SJSA1 (cell line): ENCODE measurements at regions not wholly inside any gene's neighbourhood (a gene's known extent, or its start where the extent isn't known, plus 50 kb on each side); places are given as distances from the start of the nearest gene placed in this dataset.

ENCODE experiments used
- DNase-seq, 2 experiments: peaks; one replicate each; pipeline ENCODE4 v3.0.0-alpha.2; 2015 to 2020; ENCODE audit warnings: low spot score in 2 of 2, low read depth in 1 of 2
- H3K27ac ChIP-seq: fragments of 250-450 bp; sonication (Bioruptor Pico); 2 replicates; pipeline ENCODE4 v1.5.1; 2020; ENCODE audit warnings: mild to moderate bottlenecking, moderate library complexity
- H3K27me3 ChIP-seq: fragments of 250-450 bp; sonication (Bioruptor Pico); replicated peaks from 2 replicates; pipeline ENCODE4 v1.5.1; 2020; ENCODE audit warnings: mild to moderate bottlenecking, moderate library complexity
- H3K36me3 ChIP-seq: fragments of 250-450 bp; sonication (Bioruptor Pico); 2 replicates; pipeline ENCODE4 v1.5.1; 2020; ENCODE audit warnings: mild to moderate bottlenecking
- H3K4me1 ChIP-seq: fragments of 250-450 bp; sonication (Bioruptor Pico); replicated peaks from 2 replicates; pipeline ENCODE4 v1.6.1; 2021; ENCODE audit warnings: mild to moderate bottlenecking
- H3K4me3 ChIP-seq: fragments of 250-450 bp; sonication (Bioruptor Pico); 2 replicates; pipeline ENCODE4 v1.5.1; 2020; ENCODE audit warnings: mild to moderate bottlenecking
- H3K9me3 ChIP-seq: fragments of 250-450 bp; sonication (Bioruptor Pico); replicated peaks from 2 replicates; pipeline ENCODE4 v1.5.1; 2020; ENCODE audit warnings: mild to moderate bottlenecking

DNA sequence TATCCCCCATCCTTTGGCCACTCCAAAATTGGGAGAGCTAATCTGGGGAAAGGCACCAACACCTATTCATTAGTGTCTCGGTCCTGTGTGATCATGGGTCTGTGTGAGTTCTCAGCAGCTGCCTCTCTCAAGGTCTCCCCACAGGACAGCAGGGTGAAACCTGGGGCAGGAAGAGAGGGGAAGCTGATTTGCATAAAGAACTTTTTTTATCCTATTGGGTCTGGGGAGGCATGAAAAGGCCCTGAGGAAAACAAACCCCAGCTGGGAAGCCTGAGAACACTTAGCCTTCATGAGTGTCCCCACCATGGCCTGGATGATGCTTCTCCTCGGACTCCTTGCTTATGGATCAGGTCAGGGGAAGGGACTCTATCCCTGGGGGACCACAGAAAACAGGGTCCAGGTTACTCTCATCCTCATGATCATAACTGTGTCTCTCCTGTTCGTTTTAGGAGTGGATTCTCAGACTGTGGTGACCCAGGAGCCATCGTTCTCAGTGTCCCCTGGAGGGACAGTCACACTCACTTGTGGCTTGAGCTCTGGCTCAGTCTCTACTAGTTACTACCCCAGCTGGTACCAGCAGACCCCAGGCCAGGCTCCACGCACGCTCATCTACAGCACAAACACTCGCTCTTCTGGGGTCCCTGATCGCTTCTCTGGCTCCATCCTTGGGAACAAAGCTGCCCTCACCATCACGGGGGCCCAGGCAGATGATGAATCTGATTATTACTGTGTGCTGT is 116.0 kb upstream of the TOP3B start:
- Histone ChIP-seq H3K4me3 (no peak overlapping the region), H3K9me3 (no peaks in the 10 kb centered on the region), H3K27me3 (peaks cover 50% of the 10 kb centered on the region), H3K36me3 (no peaks in the 10 kb centered on the region), H3K27ac (no peak overlapping the region), H3K4me1 (no peaks in the 10 kb centered on the region)
- DNase-seq: no peak

DNA sequence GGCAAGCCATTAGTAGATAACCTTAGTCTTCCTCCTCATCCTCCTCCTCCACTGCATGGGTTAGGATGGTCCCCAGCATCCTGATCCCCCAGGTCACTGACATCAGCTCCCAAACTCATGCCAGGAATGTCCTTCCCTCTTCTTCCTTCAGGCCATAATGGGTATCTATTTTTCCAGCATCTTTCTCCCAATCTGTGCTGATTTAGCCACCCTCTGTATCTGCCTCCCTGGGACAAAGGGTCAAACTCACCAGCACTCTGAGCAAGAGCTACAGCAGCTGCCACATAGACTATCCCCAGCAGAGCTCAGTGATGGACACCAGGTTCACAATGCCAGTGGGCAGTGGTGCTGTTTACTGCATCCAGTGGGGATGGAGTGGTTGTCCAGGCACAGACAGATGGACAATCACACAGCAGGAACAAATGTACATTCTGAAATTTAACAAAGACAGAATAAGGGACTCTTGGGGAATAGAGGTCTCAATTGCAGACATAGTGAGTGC is 115.2 kb upstream of the TOP3B start:
- no peaks in the 10 kb centered on the region for H3K36me3 ChIP-seq
- no peak for DNase-seq

DNA sequence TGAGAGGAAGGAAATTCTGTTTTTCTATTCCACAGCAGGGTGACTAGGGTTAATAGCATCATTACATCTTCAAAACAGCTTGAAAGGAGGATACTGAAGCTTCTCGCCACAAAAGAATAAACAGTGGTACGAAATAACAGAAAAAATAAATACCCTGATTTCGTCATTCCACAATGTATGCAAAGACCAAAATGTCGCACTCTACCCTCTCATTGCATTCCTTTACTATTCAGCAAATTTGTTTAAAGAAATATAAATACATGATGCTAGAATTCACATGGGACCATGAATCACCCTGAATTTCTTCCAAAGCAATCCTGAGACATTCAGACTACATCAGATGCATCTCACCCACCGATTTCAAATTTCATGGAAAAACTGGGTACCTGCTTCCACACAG is 112.3 kb upstream of the TOP3B start:
- Histone ChIP-seq H3K27me3 (peaks cover 64% of the 10 kb centered on the region), H3K36me3 (no peaks in the 10 kb centered on the region)
- DNase-seq: no peak

More for the DNA sequence above, 115.2 kb upstream of the TOP3B start:
- Histone ChIP-seq H3K27me3 (peaks cover 54% of the 10 kb centered on the region), H3K4me1 (no peaks in the 10 kb centered on the region), H3K4me3 (no peak overlapping the region), H3K9me3 (no peaks in the 10 kb centered on the region), H3K27ac (no peak overlapping the region)

DNA sequence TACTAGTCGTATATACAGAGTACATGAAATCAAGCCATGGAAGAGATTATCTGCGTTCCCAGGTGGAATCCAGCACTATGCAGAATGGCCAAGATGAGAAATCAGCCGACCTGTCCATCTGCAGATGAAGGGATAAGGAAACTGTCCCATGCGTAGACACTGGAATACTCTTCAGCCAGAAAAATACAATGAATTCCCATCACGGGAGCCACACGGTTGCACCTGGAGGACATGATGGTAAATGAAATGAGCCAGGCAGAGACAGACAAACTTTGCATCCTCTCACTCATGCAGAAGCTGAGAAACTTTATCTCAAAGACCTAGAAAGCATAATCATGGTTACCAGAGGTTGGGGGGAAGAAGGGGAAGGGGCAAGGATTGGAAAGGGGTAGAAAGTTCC is 111.9 kb upstream of the TOP3B start:
- Histone ChIP-seq H3K27me3 (peaks cover 68% of the 10 kb centered on the region), H3K9me3 (no peaks in the 10 kb centered on the region), H3K4me3 (no peak overlapping the region), H3K4me1 (no peaks in the 10 kb centered on the region), H3K36me3 (no peaks in the 10 kb centered on the region), H3K27ac (no peak overlapping the region)
- DNase-seq: no peak

More for the DNA sequence above, 112.3 kb upstream of the TOP3B start:
- Histone ChIP-seq H3K9me3 (no peaks in the 10 kb centered on the region), H3K4me1 (no peaks in the 10 kb centered on the region), H3K27ac (no peak overlapping the region), H3K4me3 (no peak overlapping the region)

DNA sequence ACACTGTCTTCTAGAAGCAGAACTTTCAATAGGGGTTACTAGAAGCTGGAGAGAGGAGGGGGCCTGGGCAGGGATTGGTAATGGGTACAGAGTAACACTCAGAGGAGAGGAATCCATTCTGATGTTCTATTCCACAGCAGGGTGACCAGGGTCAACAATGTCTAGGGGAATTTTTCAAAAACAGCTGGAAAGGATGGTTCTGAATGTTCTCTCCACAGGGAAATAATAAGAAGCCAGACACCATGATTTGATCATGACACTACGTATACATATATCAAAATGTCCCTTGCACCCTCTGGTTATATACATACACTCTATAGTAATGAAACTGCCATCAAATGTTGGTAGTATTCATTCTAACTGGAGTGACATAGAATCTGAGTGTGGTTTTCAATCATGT is 111.2 kb upstream of the TOP3B start:
- no peak overlapping the region for H3K27ac ChIP-seq
- H3K27me3 ChIP-seq: peaks cover 73% of the 10 kb centered on the region
- H3K9me3 ChIP-seq: no peaks in the 10 kb centered on the region
- H3K36me3 ChIP-seq: no peaks in the 10 kb centered on the region
- DNase-seq: no peak
- H3K4me3 ChIP-seq: no peak overlapping the region
- no peaks in the 10 kb centered on the region for H3K4me1 ChIP-seq

DNA sequence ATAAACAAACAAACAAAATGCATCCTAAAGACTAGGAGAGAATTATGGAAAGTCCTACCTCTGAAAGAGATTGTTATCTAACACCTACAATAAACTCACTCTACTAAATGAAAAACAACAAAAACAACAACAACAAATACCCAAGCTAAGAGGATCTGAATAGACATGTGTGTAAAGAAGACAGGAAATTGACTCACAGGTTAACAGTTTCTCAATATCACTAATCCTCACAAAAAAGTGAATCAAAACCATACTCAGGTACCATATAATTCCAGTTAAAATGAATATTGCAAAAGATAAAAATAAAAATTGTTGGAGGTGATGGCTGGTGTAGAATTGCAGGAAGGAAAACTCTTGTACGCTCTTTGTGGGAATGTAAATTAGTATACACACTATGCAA is 110.4 kb upstream of the TOP3B start:
- Histone ChIP-seq H3K36me3 (no peaks in the 10 kb centered on the region), H3K27me3 (peaks cover 76% of the 10 kb centered on the region), H3K4me1 (no peaks in the 10 kb centered on the region), H3K4me3 (no peak overlapping the region), H3K9me3 (no peaks in the 10 kb centered on the region), H3K27ac (no peak overlapping the region)
- DNase-seq: no peak

DNA sequence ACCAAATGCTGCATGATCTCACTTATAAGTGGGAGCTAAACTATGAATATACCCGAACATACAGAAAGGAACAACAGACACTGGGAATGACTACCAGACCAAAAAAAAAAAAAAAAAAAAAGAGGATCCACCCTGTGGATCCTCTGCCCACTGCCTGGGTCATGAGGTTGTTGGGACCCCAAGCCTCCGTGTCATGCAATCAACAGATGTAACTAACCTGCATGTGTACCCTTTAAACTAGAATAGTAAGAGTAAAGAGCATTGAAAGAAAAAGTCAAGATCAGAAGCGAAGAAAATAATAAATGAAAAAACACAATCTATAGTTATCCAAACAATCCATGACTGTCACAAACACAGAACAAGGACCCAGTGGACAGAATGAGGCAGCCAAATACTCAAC is 109.5 kb upstream of the TOP3B start:
- Histone ChIP-seq H3K9me3 (no peaks in the 10 kb centered on the region), H3K27me3 (peaks cover 68% of the 10 kb centered on the region)
- no peak for DNase-seq

DNA sequence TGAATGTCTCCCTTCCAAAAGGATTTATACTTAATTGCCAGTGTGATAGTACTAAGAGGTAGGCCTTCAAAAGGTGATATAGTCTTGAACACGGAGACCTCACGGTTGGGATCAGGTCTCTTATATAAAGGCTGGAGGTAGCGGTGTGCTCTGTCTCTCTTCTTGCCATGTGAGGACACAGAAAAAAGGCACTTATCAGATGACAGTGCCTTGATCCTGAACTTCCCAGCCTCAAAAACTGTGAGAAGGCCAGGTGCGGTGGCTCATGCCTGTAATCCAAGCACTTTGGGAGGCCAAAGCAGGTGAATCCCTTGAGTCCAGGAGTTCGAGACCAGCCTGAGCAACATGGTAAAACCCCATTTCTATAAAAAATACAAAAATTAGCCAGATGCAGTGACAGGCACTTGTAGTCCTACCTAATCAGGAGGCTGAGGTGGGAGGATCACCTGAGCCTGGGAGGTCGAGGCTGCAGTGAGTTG is 108.9 kb upstream of the TOP3B start:
- H3K27ac ChIP-seq: no peak overlapping the region
- H3K36me3 ChIP-seq: no peaks in the 10 kb centered on the region
- no peak overlapping the region for H3K4me3 ChIP-seq
- H3K4me1 ChIP-seq: no peaks in the 10 kb centered on the region
- no peak for DNase-seq
- H3K9me3 ChIP-seq: no peaks in the 10 kb centered on the region
- H3K27me3 ChIP-seq: peaks cover 63% of the 10 kb centered on the region

More for the DNA sequence above, 109.5 kb upstream of the TOP3B start:
- H3K36me3 ChIP-seq: no peaks in the 10 kb centered on the region
- no peaks in the 10 kb centered on the region for H3K4me1 ChIP-seq
- no peak overlapping the region for H3K27ac ChIP-seq
- no peak overlapping the region for H3K4me3 ChIP-seq

DNA sequence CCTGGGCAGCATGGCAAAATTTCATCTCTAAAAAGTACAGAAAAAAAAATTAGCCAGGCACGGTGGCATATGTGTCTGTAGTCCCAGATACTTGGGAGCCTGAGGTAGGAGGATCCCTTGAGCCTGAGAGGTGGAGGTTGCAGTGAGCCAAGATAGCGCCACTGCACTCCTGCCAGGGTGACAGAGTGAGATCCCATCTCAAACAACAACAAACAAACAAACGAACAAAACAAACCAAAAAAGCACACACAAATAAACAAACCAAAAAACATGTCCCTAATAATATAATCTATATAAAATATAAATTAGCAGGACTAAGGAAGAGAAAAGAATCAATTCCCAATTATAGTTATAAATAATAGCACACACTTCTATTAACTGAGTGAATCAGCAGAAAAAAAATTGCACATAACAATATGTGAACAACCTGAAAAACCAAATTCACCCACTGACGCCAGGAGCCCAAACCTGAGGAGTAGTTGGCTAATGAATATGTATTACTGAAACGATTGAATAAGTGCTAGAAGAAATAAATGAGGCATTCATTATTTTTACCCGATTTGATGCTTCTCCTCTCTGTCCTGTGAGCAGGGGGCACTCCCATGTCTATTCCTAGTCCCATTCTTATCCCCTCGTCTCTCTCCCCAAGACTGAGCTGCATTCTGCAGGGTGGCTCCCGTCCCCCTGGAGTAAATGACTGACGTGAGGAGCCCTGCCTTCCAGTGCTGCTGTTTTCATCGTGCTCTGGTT is 108.2 kb upstream of the TOP3B start:
- Histone ChIP-seq H3K4me1 (no peaks in the 10 kb centered on the region), H3K4me3 (no peak overlapping the region), H3K27me3 (peaks cover 57% of the 10 kb centered on the region), H3K27ac (no peak overlapping the region), H3K9me3 (no peaks in the 10 kb centered on the region), H3K36me3 (no peaks in the 10 kb centered on the region)
- no peak for DNase-seq

DNA sequence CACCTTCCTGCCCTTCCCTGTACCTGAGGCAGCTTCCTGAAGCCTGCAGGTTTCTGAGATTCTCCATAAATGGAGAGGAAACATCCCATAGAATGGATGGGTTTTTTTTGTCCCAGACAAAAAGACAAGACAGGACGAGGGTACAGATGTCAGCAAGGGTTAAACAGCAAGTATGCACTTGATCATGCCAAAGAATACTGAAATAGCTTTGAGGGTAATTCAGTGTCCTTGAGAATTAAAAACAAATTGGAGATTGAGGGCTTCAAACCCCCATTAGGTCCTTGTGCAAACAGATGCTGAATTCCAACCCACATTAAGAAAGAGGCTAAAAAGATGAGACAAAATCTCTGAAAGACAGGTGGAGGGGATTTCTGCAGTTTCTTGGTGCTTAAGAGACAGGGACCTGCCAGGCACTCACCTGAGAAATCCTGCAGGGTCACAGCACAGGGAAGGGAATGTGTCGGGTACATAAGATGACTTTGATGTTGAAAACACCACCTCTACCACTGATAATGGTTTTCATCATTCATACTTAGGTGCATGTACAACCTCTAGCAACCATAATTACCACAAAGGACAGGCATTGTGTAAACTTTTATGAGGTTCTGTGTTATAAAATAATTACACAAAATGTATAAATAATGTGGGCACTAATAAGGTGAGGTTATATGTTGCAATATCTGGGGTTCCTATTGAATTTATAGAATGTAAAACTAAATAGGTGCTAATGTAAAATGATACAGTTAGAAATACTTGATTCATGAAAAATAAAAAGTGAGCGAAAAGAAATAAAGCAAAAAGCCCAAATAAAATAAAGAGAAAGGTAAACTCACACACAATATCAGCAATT is 107.1 kb upstream of the TOP3B start:
- no peak overlapping the region for H3K4me3 ChIP-seq
- no peak overlapping the region for H3K27ac ChIP-seq
- no peaks in the 10 kb centered on the region for H3K36me3 ChIP-seq
- H3K27me3 ChIP-seq: peaks cover 49% of the 10 kb centered on the region
- H3K4me1 ChIP-seq: no peaks in the 10 kb centered on the region
- DNase-seq: no peak
- H3K9me3 ChIP-seq: no peaks in the 10 kb centered on the region

DNA sequence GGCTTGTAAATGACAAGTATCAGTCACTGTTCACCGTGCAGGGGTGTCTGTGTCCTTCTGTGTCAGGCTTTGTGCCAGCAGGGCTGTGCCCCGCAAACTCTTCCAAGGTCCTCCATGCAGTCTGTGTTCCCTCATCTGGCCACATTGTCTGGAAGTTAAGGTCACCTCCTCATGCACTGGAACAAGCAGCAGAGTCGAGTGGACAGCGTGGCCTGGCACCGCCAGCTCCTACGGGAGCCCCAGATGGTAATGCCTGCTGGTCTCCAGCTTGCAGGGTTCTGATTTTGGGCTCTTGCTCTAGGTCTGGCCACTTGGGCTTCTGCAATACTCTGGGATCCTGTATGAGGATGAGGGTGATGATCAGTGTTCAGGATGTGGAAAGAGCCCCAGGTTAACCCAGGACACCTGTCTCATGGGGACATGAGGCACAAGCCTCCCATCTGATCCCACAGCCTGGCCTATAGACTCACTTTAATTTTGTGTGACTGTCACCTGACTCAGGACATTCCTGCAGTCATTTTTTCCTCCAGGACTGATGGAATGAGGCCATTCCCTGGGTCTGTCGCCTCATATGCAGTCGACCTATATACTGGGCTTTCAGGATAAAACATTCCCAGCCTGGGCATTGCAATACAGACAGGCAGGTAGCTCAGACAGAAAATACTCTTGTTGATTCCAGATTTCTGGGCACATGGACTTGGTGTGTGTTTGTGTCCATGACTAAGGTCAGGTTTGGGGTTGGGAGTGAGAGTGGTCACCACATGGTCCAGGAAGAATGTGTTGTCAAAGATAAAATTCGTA is 106.3 kb upstream of the TOP3B start:
- Histone ChIP-seq H3K4me3 (no peak overlapping the region), H3K9me3 (no peaks in the 10 kb centered on the region), H3K27ac (no peak overlapping the region), H3K4me1 (no peaks in the 10 kb centered on the region), H3K27me3 (peaks cover 46% of the 10 kb centered on the region), H3K36me3 (no peaks in the 10 kb centered on the region)
- DNase-seq: no peak

DNA sequence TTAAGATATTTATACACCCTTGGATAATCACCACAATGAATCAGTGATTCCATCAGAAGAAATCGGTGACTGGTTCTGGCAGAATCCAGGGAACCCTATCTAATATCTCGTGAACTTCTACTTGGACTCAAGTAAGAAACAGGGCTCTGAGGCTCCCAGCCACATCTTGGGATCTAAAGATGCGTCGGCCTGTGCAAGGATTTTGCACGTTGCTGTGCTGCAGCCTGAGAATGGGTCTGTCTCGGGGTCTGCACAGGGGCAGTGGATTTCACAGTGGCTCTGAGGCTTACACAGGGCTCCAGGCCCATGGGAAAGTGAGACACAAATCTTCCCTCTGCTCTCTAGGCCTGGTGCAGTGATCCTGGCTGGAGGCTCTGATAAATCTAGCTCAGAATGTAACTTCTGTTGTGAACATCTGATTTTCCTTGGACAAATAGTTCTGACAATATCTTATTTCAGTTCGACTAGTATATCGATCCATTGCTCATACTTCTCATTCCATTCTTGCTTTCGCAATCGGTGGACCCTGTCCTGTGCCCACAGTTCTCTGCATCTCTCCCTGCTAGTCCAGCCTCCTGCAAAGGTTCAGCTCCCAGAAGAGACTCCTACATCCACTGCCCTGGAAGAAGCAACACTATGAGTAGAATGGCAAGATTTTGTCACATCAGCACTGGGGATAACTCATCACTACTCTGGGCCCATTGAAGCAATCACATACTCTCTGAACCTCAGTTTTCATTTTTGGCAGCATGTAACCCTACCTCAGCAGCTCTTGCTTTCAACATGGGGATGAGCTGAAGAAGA is 105.5 kb upstream of the TOP3B start:
- peaks cover 48% of the 10 kb centered on the region for H3K27me3 ChIP-seq
- H3K27ac ChIP-seq: no peak overlapping the region
- no peaks in the 10 kb centered on the region for H3K9me3 ChIP-seq
- no peaks in the 10 kb centered on the region for H3K4me1 ChIP-seq
- H3K4me3 ChIP-seq: no peak overlapping the region
- no peaks in the 10 kb centered on the region for H3K36me3 ChIP-seq
- DNase-seq: no peak
